PC-3 (cell line): ENCODE measurements at regions not wholly inside any gene's neighbourhood (a gene's known extent, or its start where the extent isn't known, plus 50 kb on each side); places are given as distances from the start of the nearest gene placed in this dataset.
"Not testable (repeated sequence)": the region's sequence is repeated elsewhere in the genome, so short reads cannot be mapped to it uniquely, and the experiment has no call there.

Experiments
- ATAC-seq: fragments of 200-7000 bp; cut with Tn5 transposase; 2 replicates; pipeline ENCODE4 v1.9.1; 2020; ENCODE audit warnings: mild to moderate bottlenecking, moderate library complexity
- BruUV-seq: library from RNA; stranded (reverse); fragments of 400-500 nt; replicated peaks from 2 replicates; lab custom pipeline; 2021; lab: Mats Ljungman, UMichigan
- CTCF ChIA-PET: fragments of 300-600 bp; sonication (Branson Sonifier 250); formaldehyde crosslinking; loops from one replicate; lab custom pipeline; 2022; ENCODE audit warnings: antibody characterized with exemption; lab: Charles Lee
- POLR2A ChIA-PET: fragments of 300-600 bp; sonication (Branson Sonifier 250); formaldehyde crosslinking; loops from one replicate; lab custom pipeline; 2022; ENCODE audit warnings: antibody characterized with exemption; ENCODE audit not compliant: unreplicated experiment; lab: Charles Lee
- DNase-seq: peaks from one replicate; pipeline ENCODE4 v3.0.0-alpha.2; 2015
- H2AFZ ChIP-seq: fragments of 300-600 bp; sonication (generic); 2 replicates; pipeline ENCODE4 v1.6.0; 2016; ENCODE audit warnings: antibody characterized with exemption, low read length
- H3F3A ChIP-seq: fragments of 300-600 bp; sonication (generic); one replicate; pipeline ENCODE4 v1.6.0; 2017; ENCODE audit warnings: antibody characterized with exemption, low read length, control low read depth, mild to moderate bottlenecking; ENCODE audit not compliant: unreplicated experiment
- H3K27ac ChIP-seq: fragments of 300-600 bp; sonication (generic); 2 replicates; pipeline ENCODE4 v1.5.1; 2016; ENCODE audit warnings: mild to moderate bottlenecking, low read length
- H3K27me3 ChIP-seq: fragments of 300-600 bp; sonication (generic); 2 replicates; pipeline ENCODE4 v1.6.1; 2016; ENCODE audit warnings: low read length, mixed read lengths
- H3K36me3 ChIP-seq: fragments of 300-600 bp; sonication (generic); 2 replicates; pipeline ENCODE4 v1.6.1; 2016; ENCODE audit warnings: low read depth, mixed run types, low read length, mixed read lengths
- H3K4me1 ChIP-seq: fragments of 300-600 bp; sonication (generic); 2 replicates; pipeline ENCODE4 v1.5.1; 2016; ENCODE audit warnings: low read length; ENCODE audit not compliant: insufficient read depth
- H3K4me2 ChIP-seq: fragments of 300-600 bp; sonication (generic); 2 replicates; pipeline ENCODE4 v1.6.0; 2016; ENCODE audit warnings: low read length
- H3K4me3 ChIP-seq: fragments of 300-600 bp; sonication (generic); 2 replicates; pipeline ENCODE4 v1.5.1; 2016; ENCODE audit warnings: mild to moderate bottlenecking, low read length, mixed read lengths
- H3K79me2 ChIP-seq: fragments of 300-600 bp; sonication (generic); 2 replicates; pipeline ENCODE4 v1.6.1; 2017; ENCODE audit warnings: low read length, mixed read lengths
- H3K9ac ChIP-seq: fragments of 300-600 bp; sonication (generic); 2 replicates; pipeline ENCODE4 v1.6.0; 2016; ENCODE audit warnings: mild to moderate bottlenecking, low read length
- H3K9me2 ChIP-seq: fragments of 300-600 bp; sonication (generic); replicated peaks from 2 replicates; pipeline ENCODE4 v1.6.1; 2016; ENCODE audit warnings: mixed run types, low read length, mixed read lengths
- H3K9me3 ChIP-seq: fragments of 300-600 bp; sonication (generic); 2 replicates; pipeline ENCODE4 v1.6.1; 2016; ENCODE audit warnings: low read length, mixed read lengths
- H4K20me1 ChIP-seq: fragments of 300-600 bp; sonication (generic); 2 replicates; pipeline ENCODE4 v1.6.1; 2016; ENCODE audit warnings: low read length, mixed read lengths
- CTCF ChIP-seq: fragments of 300-600 bp; sonication (generic); conservative IDR thresholded peaks from 2 replicates; pipeline ENCODE4 v1.5.1; 2017; ENCODE audit warnings: antibody characterized with exemption, low read depth, mild to moderate bottlenecking, low read length
- EZH2 ChIP-seq: fragments of 300-600 bp; sonication (generic); IDR thresholded peaks from one replicate; pipeline ENCODE4 v1.6.1; 2017; ENCODE audit warnings: antibody characterized with exemption, mild to moderate bottlenecking, low read length; ENCODE audit not compliant: unreplicated experiment
- EZH2phosphoT487 ChIP-seq: fragments of 300-600 bp; sonication (generic); IDR thresholded peaks from 2 replicates; pipeline ENCODE4 v1.6.1; 2018; ENCODE audit warnings: mild to moderate bottlenecking, antibody characterized with exemption, low read length, borderline replicate concordance
- intact Hi-C: fragments of 100-400 bp; cut with micrococcal nuclease; formaldehyde crosslinking; loops from 2 replicates; pipeline ENCODE4 v1.9.0; 2023

- Histone ChIP-seq H3K36me3 (no peaks in the 10 kb centered on the region), H4K20me1 (no peaks in the 10 kb centered on the region), H3K4me2 (no peak overlapping the region), H3K79me2 (no peaks in the 10 kb centered on the region), H3K27ac (peak overlapping the region; percentile 19), H2AFZ (no peak overlapping the region), H3K9me2 (no peaks in the 10 kb centered on the region), H3K27me3 (no peaks in the 10 kb centered on the region), H3K4me3 (no peak overlapping the region), H3K4me1 (peaks cover 23% of the 10 kb centered on the region), H3K9ac (no peak overlapping the region), H3K9me3 (no peaks in the 10 kb centered on the region), H3F3A (no peaks in the 10 kb centered on the region)
- intact Hi-C loops = no loop called here
- POLR2A ChIA-PET = interaction anchor here (0.6 kb wide), 1 partner anchor 156 kb away, joined by 3 read pairs; no protein-coding TSS in a partner anchor
- DNase-seq = peak; percentile 55
- ATAC-seq = peak; percentile 67
- TF ChIP-seq CTCF (no peak), EZH2 (no peak), EZH2phosphoT487 (no peak)
- CTCF ChIA-PET = no interaction called here
- no TSS peak for BruUV-seq
These were observed 55.9 kb upstream of the USP9X start for GRCh38 chrX:41029332-41029731.

GRCh38 chrX:41031256-41031967 is 53.8 kb upstream of the USP9X start:
- Histone ChIP-seq H3K36me3 (no peaks in the 10 kb centered on the region), H4K20me1 (no peaks in the 10 kb centered on the region), H3K9me2 (no peaks in the 10 kb centered on the region), H3K27ac (no peak overlapping the region), H3K27me3 (no peaks in the 10 kb centered on the region), H3F3A (no peaks in the 10 kb centered on the region), H3K79me2 (no peaks in the 10 kb centered on the region), H3K4me2 (no peak overlapping the region), H3K9ac (no peak overlapping the region), H3K4me1 (peaks cover 23% of the 10 kb centered on the region), H2AFZ (no peak overlapping the region), H3K4me3 (no peak overlapping the region), H3K9me3 (no peaks in the 10 kb centered on the region)
- BruUV-seq = no TSS peak
- CTCF ChIA-PET = no interaction called here
- intact Hi-C loops = no loop called here
- no peak for DNase-seq
- TF ChIP-seq EZH2phosphoT487 (no peak), CTCF (no peak), EZH2 (no peak)
- no peak for ATAC-seq
- POLR2A ChIA-PET = no interaction called here

GRCh38 chrX:41033299-41033698 is 51.9 kb upstream of the USP9X start:
- peak; percentile 23 for DNase-seq
- no peaks in the 10 kb centered on the region for H3F3A ChIP-seq
- H3K4me3 ChIP-seq = no peak overlapping the region
- ChIA-PET CTCF (no interaction called here), POLR2A (no interaction called here)
- ATAC-seq = no peak
- H4K20me1 ChIP-seq = no peaks in the 10 kb centered on the region
- no peaks in the 10 kb centered on the region for H3K9me3 ChIP-seq
- no peak for TF ChIP-seq CTCF
- H3K36me3 ChIP-seq = no peaks in the 10 kb centered on the region
- intact Hi-C loops = no loop called here
- no peaks in the 10 kb centered on the region for H3K27me3 ChIP-seq
- no peak overlapping the region for H3K9ac ChIP-seq
- H3K4me2 ChIP-seq = no peak overlapping the region
- H3K4me1 ChIP-seq = peaks cover 7% of the 10 kb centered on the region; the same call in 1 of the 2 replicates
- no peak overlapping the region for H3K27ac ChIP-seq
- no peaks in the 10 kb centered on the region for H3K79me2 ChIP-seq
- H3K9me2 ChIP-seq = no peaks in the 10 kb centered on the region
- H2AFZ ChIP-seq = no peak overlapping the region
- BruUV-seq = no TSS peak

- intact Hi-C loops, H3K4me3 ChIP-seq, CTCF ChIA-PET, BruUV-seq, H3F3A ChIP-seq, H3K27ac ChIP-seq, H3K9ac ChIP-seq, DNase-seq, H3K9me3 ChIP-seq, H3K4me1 ChIP-seq, H2AFZ ChIP-seq, H3K27me3 ChIP-seq, H3K9me2 ChIP-seq, POLR2A ChIA-PET, H4K20me1 ChIP-seq, H3K4me2 ChIP-seq, H3K79me2 ChIP-seq, H3K36me3 ChIP-seq, ATAC-seq: not testable (repeated sequence)
These were observed 50.3 kb upstream of the USP9X start for GRCh38 chrX:41034902-41035301.
